B cell (primary cell): ENCODE measurements at regions not wholly inside any gene's neighbourhood (a gene's known extent, or its start where the extent isn't known, plus 50 kb on each side); places are given as distances from the start of the nearest gene placed in this dataset.

Experiments used
- ATAC-seq: fragments of 200-7000 bp; cut with Tn5 transposase; one replicate; pipeline ENCODE4 v1.10.0; 2021; ENCODE audit warnings: low read depth, mild to moderate bottlenecking, moderate number of reproducible peaks, moderate library complexity
- CTCF ChIA-PET: fragments of 350-600 bp; sonication (Branson Sonifier 250); formaldehyde crosslinking; loops from one replicate; lab custom pipeline; 2021; ENCODE audit warnings: antibody characterized with exemption, inconsistent platforms; lab: Charles Lee
- POLR2A ChIA-PET: fragments of 350-600 bp; sonication (Branson Sonifier 250); formaldehyde crosslinking; loops from one replicate; lab custom pipeline; 2021; ENCODE audit warnings: antibody characterized with exemption; lab: Charles Lee
- DNase-seq: peaks from one replicate; pipeline ENCODE4 v3.0.0; 2013
- H2AFZ ChIP-seq: 2 replicates; pipeline ENCODE4 v1.6.1; 2012; ENCODE audit warnings: mild to moderate bottlenecking, low read depth, low read length; ENCODE audit not compliant: insufficient read depth, poor library complexity, severe bottlenecking
- H3K27ac ChIP-seq, 2 donors: 1 replicate in 1 of 2; 2 replicates in 1 of 2; pipeline ENCODE4 v1.5.1; 2012 to 2013; ENCODE audit warnings: low read length in 2 of 2, mild to moderate bottlenecking in 2 of 2, moderate library complexity in 1 of 2
- H3K27me3 ChIP-seq, 4 experiments: fragments of 200-600 bp in 1 of 4; sonication (generic) in 1 of 4; replicated peaks in 1 of 4; 1 replicate in 2 of 4; 2 replicates in 2 of 4; pipeline versions ENCODE4 v1.6.1 to v1.7.0; 2013 to 2016; ENCODE audit warnings: low read length in 3 of 4, mild to moderate bottlenecking in 2 of 4, mixed read lengths in 1 of 4, moderate library complexity in 1 of 4; ENCODE audit not compliant: insufficient read depth in 4 of 4, control insufficient read depth in 3 of 4; ENCODE audit errors: control extremely low read depth in 1 of 4
- H3K36me3 ChIP-seq, 2 experiments: replicated peaks in 1 of 2; 1 replicate in 1 of 2; 2 replicates in 1 of 2; pipeline versions ENCODE4 v1.6.1 to v1.7.1; 2013; ENCODE audit warnings: low read length in 1 of 2; ENCODE audit not compliant: insufficient read depth in 2 of 2, control insufficient read depth in 1 of 2; ENCODE audit errors: control extremely low read depth in 1 of 2, extremely low read depth in 1 of 2
- H3K4me1 ChIP-seq, 2 donors: fragments of 200-600 bp in 1 of 2; sonication (generic) in 1 of 2; 1 replicate in 1 of 2; 2 replicates in 1 of 2; pipeline versions ENCODE4 v1.5.1 to v1.6.1; 2013 to 2017; ENCODE audit warnings: low read length in 2 of 2; ENCODE audit not compliant: control insufficient read depth in 2 of 2, insufficient read depth in 2 of 2
- H3K4me2 ChIP-seq: replicated peaks from 2 replicates; pipeline ENCODE3; 2012; ENCODE audit warnings: mild to moderate bottlenecking, low read depth, low read length; ENCODE audit not compliant: poor library complexity, severe bottlenecking
- H3K4me3 ChIP-seq, 5 experiments: fragments of 200-600 bp in 1 of 5; sonication (generic) in 1 of 5; 1 replicate in 3 of 5; 2 replicates in 2 of 5; pipeline versions ENCODE4 v1.5.1 to v1.7.0; 2011 to 2016; ENCODE audit warnings: low read length in 4 of 5, mild to moderate bottlenecking in 4 of 5, low read depth in 2 of 5, control low read depth in 1 of 5, moderate library complexity in 1 of 5; ENCODE audit not compliant: insufficient read depth in 1 of 5; ENCODE audit errors: control extremely low read depth in 1 of 5, extremely low read depth in 1 of 5
- H3K79me2 ChIP-seq: fragments of 200-600 bp; sonication (generic); one replicate; pipeline ENCODE4 v1.6.0; 2016; ENCODE audit warnings: low read length; ENCODE audit not compliant: control insufficient read depth, insufficient read depth
- H3K9ac ChIP-seq: fragments of 200-600 bp; sonication (generic); 2 replicates; pipeline ENCODE4 v1.6.1; 2017; ENCODE audit warnings: mild to moderate bottlenecking, low read length, moderate library complexity
- H3K9me3 ChIP-seq, 3 donors: one replicate each; pipeline versions ENCODE4 v1.6.1 to v1.7.1; 2013; ENCODE audit warnings: low read length in 2 of 3; ENCODE audit not compliant: control insufficient read depth in 2 of 3, insufficient read depth in 1 of 3; ENCODE audit errors: control extremely low read depth in 1 of 3
- H4K20me1 ChIP-seq: 2 replicates; pipeline ENCODE4 v1.6.0; 2012; ENCODE audit warnings: mild to moderate bottlenecking, low read length; ENCODE audit not compliant: insufficient read depth, control insufficient read depth, poor library complexity, severe bottlenecking
- H3K27ac Mint-ChIP-seq: one replicate; pipeline ENCODE4 v1.8.0; 2021; ENCODE audit warnings: mixed read lengths
- H3K27me3 Mint-ChIP-seq: one replicate; pipeline ENCODE4 v1.8.0; 2021; ENCODE audit warnings: mixed read lengths
- H3K4me1 Mint-ChIP-seq: one replicate; pipeline ENCODE4 v1.8.0; 2021; ENCODE audit warnings: mixed read lengths
- H3K4me3 Mint-ChIP-seq: one replicate; pipeline ENCODE4 v1.8.0; 2021; ENCODE audit warnings: mixed read lengths
- H3K9me3 Mint-ChIP-seq: one replicate; pipeline ENCODE4 v1.8.0; 2022; ENCODE audit warnings: mixed read lengths; ENCODE audit not compliant: insufficient read depth
- EZH2 ChIP-seq: IDR thresholded peaks from 2 replicates; pipeline ENCODE4 v1.6.1; 2012; ENCODE audit warnings: borderline replicate concordance, low read depth, mild to moderate bottlenecking, moderate library complexity, low read length; ENCODE audit not compliant: insufficient read depth, poor library complexity, severe bottlenecking
- WGBS: methylation state at CpG from one replicate; pipeline ENCODE4 v1.1.5; 2013; ENCODE audit warnings: missing lambda C conversion rate; ENCODE audit not compliant: insufficient coverage; 5-methylcytosine and 5-hydroxymethylcytosine counted together
- intact Hi-C: fragments of 100-400 bp; cut with micrococcal nuclease; formaldehyde crosslinking; loops from one replicate; pipeline ENCODE4 v1.10.0; 2022
- TF ChIP-seq, protein P1 (sequence below): fragments of 200-600 bp; IDR thresholded peaks from one replicate; pipeline ENCODE4 v1.8.0; 2022; ENCODE audit warnings: antibody characterized with exemption, mild to moderate bottlenecking

DNA sequence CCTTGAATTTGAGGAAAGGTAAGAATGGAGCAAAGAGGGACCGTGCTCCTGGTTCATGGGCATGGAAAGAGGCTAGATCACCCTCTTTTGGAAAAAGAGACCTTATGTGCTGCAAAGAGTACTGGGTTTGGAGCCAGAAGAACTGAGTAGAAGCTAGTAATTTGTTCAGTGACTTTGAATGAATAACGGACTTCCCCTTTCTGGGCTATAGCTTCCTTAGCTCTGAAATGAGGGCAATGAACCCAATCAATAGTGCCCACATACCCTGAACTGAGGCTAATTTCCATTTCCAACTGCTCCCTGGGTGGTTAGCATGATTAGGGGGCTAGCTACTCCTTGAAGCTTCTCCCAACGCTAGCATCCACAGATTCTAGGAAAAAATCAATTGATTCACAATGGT, 121.4 kb downstream of the UNC5CL start:
- TF ChIP-seq EZH2: no peak
- TF ChIP-seq, protein P1, sequence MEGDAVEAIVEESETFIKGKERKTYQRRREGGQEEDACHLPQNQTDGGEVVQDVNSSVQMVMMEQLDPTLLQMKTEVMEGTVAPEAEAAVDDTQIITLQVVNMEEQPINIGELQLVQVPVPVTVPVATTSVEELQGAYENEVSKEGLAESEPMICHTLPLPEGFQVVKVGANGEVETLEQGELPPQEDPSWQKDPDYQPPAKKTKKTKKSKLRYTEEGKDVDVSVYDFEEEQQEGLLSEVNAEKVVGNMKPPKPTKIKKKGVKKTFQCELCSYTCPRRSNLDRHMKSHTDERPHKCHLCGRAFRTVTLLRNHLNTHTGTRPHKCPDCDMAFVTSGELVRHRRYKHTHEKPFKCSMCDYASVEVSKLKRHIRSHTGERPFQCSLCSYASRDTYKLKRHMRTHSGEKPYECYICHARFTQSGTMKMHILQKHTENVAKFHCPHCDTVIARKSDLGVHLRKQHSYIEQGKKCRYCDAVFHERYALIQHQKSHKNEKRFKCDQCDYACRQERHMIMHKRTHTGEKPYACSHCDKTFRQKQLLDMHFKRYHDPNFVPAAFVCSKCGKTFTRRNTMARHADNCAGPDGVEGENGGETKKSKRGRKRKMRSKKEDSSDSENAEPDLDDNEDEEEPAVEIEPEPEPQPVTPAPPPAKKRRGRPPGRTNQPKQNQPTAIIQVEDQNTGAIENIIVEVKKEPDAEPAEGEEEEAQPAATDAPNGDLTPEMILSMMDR: no peak
- ChIA-PET CTCF (no interaction called here), POLR2A (no interaction called here)
- H3K27ac ChIP-seq: no peak overlapping the region
- H3K79me2 ChIP-seq: no peaks in the 10 kb centered on the region
- no peak overlapping the region for H2AFZ ChIP-seq
- H3K4me3 ChIP-seq: no peak overlapping the region
- no peaks in the 10 kb centered on the region for H4K20me1 ChIP-seq
- peak; percentile 30 for DNase-seq
- peaks cover 9% of the 10 kb centered on the region in 2 donors for H3K4me1 ChIP-seq
- Mint-ChIP-seq H3K4me3 (no peak overlapping the region), H3K4me1 (peaks cover 10% of the 10 kb centered on the region), H3K9me3 (no peaks in the 10 kb centered on the region), H3K27ac (no peak overlapping the region), H3K27me3 (peaks cover 52% of the 10 kb centered on the region)
- H3K27me3 ChIP-seq: peaks cover 0 to 37% (median 19%) of the 10 kb centered on the region in 4 experiments
- H3K4me2 ChIP-seq: no peak overlapping the region
- no peak overlapping the region for H3K9ac ChIP-seq
- ATAC-seq: no peak
- intact Hi-C loops: no loop called here
- H3K36me3 ChIP-seq: no peaks in the 10 kb centered on the region
- no peaks in the 10 kb centered on the region for H3K9me3 ChIP-seq
- 100% methylated on average over 1 of the region's 3 CpGs for WGBS

DNA sequence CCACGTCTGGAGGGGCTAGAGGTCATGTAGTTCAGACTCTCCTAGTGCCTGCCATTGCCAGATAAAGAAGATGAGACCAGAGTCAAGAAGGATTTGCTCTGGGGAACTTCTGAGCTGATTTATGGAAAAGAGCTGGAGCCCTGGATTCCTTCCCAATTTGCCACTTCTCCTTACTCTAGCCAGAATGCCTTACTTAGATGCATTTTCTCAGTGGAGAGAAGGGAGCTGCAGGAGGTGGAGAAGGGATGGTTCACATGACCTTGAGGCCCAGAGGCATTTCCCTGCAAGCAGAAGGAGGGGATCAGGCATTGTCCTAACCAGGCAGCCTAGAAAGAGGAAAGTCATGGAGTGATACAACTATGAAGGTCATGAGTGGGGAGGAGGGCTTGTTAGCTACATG, 122.2 kb downstream of the UNC5CL start:
- no peak for ATAC-seq
- H4K20me1 ChIP-seq: no peaks in the 10 kb centered on the region
- no peak for TF ChIP-seq EZH2
- TF ChIP-seq, protein P1: no peak
- H3K27me3 ChIP-seq: peaks cover 0 to 37% (median 19%) of the 10 kb centered on the region in 4 experiments
- H3K27ac ChIP-seq: no peak overlapping the region
- Mint-ChIP-seq H3K4me1 (peaks cover 10% of the 10 kb centered on the region), H3K4me3 (no peak overlapping the region), H3K27me3 (peaks cover 49% of the 10 kb centered on the region), H3K27ac (no peak overlapping the region), H3K9me3 (no peaks in the 10 kb centered on the region)
- no peak overlapping the region for H2AFZ ChIP-seq
- H3K4me2 ChIP-seq: no peak overlapping the region
- CTCF ChIA-PET: no interaction called here
- no peaks in the 10 kb centered on the region for H3K9me3 ChIP-seq
- POLR2A ChIA-PET: no interaction called here
- no peaks in the 10 kb centered on the region for H3K36me3 ChIP-seq
- DNase-seq: no peak
- H3K79me2 ChIP-seq: no peaks in the 10 kb centered on the region
- no peak overlapping the region for H3K9ac ChIP-seq
- peaks cover 9% of the 10 kb centered on the region in 2 donors for H3K4me1 ChIP-seq
- H3K4me3 ChIP-seq: no peak overlapping the region
- no CpG with 5 or more reads among the region's 1 CpG for WGBS
- intact Hi-C loops: no loop called here
